Gastroesophageal sphincter (tissue), 4 donors: ENCODE measurements at regions not wholly inside any gene's neighbourhood (a gene's known extent, or its start where the extent isn't known, plus 50 kb on each side); places are given as distances from the start of the nearest gene placed in this dataset.

Experiments used
- ATAC-seq: fragments of 150-250 bp; one replicate; pipeline ENCODE4 v1.9.1; 2016; ENCODE audit warnings: mild to moderate bottlenecking, moderate library complexity
- H3K27ac ChIP-seq, 4 donors: fragments of 200-600 bp; sonication (generic) in 3 of 4; 1 replicate in 3 of 4; 2 replicates in 1 of 4; pipeline ENCODE4 v1.5.1; 2016 to 2019
- H3K27me3 ChIP-seq: fragments of 200-600 bp; sonication (generic); one replicate; pipeline ENCODE4 v1.5.1; 2019
- H3K36me3 ChIP-seq, 2 donors: fragments of 200-600 bp; sonication (generic); one replicate each; pipeline ENCODE4 v1.5.1; 2019; ENCODE audit warnings: control low read depth in 1 of 2
- H3K4me1 ChIP-seq, 3 donors: fragments of 200-600 bp; sonication (generic); 1 replicate in 2 of 3; 2 replicates in 1 of 3; pipeline ENCODE4 v1.5.1; 2016 to 2019; ENCODE audit warnings: control low read depth in 2 of 3
- H3K4me3 ChIP-seq, 2 donors: fragments of 200-600 bp; sonication (generic); one replicate each; pipeline ENCODE4 v1.5.1; 2019; ENCODE audit warnings: mild to moderate bottlenecking in 1 of 2, moderate library complexity in 1 of 2
- H3K9me3 ChIP-seq, 3 donors: fragments of 200-600 bp; sonication (generic); one replicate each; pipeline ENCODE4 v1.5.1; 2017 to 2019; ENCODE audit warnings: control low read depth in 2 of 3
- CTCF ChIP-seq, 4 experiments: fragments of 200-600 bp in 2 of 4; fragments of 450-650 bp in 2 of 4; sonication (generic) in 1 of 4; IDR thresholded peaks; one replicate each; pipeline ENCODE4 v1.5.1; 2017 to 2019; ENCODE audit warnings: antibody characterized with exemption in 4 of 4, mild to moderate bottlenecking in 2 of 4, moderate library complexity in 2 of 4
- EP300 ChIP-seq: sonication (generic); formaldehyde crosslinking; IDR thresholded peaks from one replicate; pipeline ENCODE4 v1.6.1; 2017; ENCODE audit warnings: antibody characterized with exemption, mild to moderate bottlenecking
- POLR2A ChIP-seq, 2 donors: fragments of 450-650 bp; IDR thresholded peaks; one replicate each; pipeline ENCODE4 v1.6.1; 2017; ENCODE audit warnings: antibody characterized with exemption in 2 of 2, mild to moderate bottlenecking in 2 of 2, moderate library complexity in 1 of 2
- POLR2AphosphoS5 ChIP-seq: sonication (generic); formaldehyde crosslinking; IDR thresholded peaks from one replicate; pipeline ENCODE4 v1.6.1; 2017; ENCODE audit warnings: antibody characterized with exemption
- WGBS, 2 donors: methylation state at CpG; one replicate each; pipeline ENCODE4 v1.1.5; 2018; ENCODE audit warnings: low coverage in 1 of 2; 5-methylcytosine and 5-hydroxymethylcytosine counted together

- ATAC-seq: no peak
- 92% methylated on average over 2 of the region's 2 CpGs; no CpG with 5 or more reads in 1 of the 2 donors for WGBS, 2 donors
- TF ChIP-seq POLR2A (IDR thresholded peaks at IDR 0.05): no peak
- no peak for TF ChIP-seq CTCF (IDR thresholded peaks at IDR 0.05)
- no peak for TF ChIP-seq POLR2AphosphoS5
- TF ChIP-seq EP300: no peak
- Histone ChIP-seq H3K4me1 (no peaks in the 10 kb centered on the region), H3K27me3 (peaks cover 48% of the 10 kb centered on the region), H3K27ac (no peak overlapping the region), H3K9me3 (no peaks in the 10 kb centered on the region), H3K4me3 (no peak overlapping the region), H3K36me3 (no peaks in the 10 kb centered on the region)
Observed at GRCh38 chr5:2626572-2626971, 124.9 kb downstream of the IRX2 start.

DNA sequence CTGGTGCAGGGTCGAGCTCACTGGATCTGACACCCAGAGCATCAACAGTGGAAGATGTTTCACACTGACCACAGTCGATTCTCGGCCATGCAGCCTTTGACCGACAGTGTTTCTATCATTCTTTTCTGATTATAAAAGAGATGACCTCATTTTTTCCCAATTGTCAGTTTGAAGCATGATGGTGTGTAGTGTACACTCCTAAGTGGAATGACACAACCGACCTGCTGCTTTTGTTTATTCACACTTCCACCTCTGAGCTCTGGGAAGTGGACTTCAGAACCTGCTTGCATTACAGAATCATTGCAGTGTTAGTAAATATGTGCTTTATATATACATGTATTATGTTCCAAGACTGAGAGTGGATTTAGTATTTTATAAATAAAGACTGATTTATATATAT lies 128.6 kb downstream of the IRX2 start:
- TF ChIP-seq EP300: no peak
- TF ChIP-seq POLR2A (IDR thresholded peaks at IDR 0.05): no peak
- TF ChIP-seq CTCF (IDR thresholded peaks at IDR 0.05): no peak
- WGBS, 2 donors: 0 to 53% methylated on average over 1 to 5 of the region's 5 CpGs
- peaks cover 62% of the 10 kb centered on the region for H3K27me3 ChIP-seq
- H3K4me3 ChIP-seq: no peak overlapping the region
- H3K9me3 ChIP-seq: no peaks in the 10 kb centered on the region
- no peak for ATAC-seq
- no peaks in the 10 kb centered on the region for H3K4me1 ChIP-seq
- no peaks in the 10 kb centered on the region for H3K36me3 ChIP-seq
- H3K27ac ChIP-seq: no peak overlapping the region

DNA sequence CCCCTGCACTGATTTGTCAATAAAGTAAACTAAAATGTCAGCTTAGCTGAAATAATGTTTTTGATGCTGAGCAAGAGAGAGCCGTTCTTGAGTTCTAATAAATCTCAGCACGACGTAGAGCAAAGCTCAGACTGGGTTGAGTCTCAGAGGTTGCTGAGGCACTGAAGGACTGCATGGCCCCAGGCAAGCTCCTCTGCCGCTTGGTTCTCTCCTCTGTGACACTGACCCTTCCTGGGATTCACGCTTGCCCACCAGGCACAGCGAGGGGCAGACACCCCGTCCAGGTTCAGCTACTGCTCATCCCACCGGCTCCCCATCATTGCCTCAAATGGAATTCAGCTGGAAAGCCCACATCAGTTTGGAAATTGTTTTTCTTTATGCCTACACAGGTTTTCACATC lies 129.8 kb downstream of the IRX2 start:
- no peaks in the 10 kb centered on the region for H3K36me3 ChIP-seq
- ATAC-seq: no peak
- no peak overlapping the region for H3K4me3 ChIP-seq
- H3K9me3 ChIP-seq: no peaks in the 10 kb centered on the region
- no peak overlapping the region for H3K27ac ChIP-seq
- WGBS, 2 donors: 72 to 81% methylated on average over 3 to 6 of the region's 8 CpGs
- H3K4me1 ChIP-seq: no peaks in the 10 kb centered on the region
- H3K27me3 ChIP-seq: peaks cover 60% of the 10 kb centered on the region
- TF ChIP-seq CTCF (IDR thresholded peaks at IDR 0.05) (no peak), POLR2AphosphoS5 (no peak), EP300 (no peak), POLR2A (IDR thresholded peaks at IDR 0.05) (no peak)

- TF ChIP-seq POLR2AphosphoS5 (no peak), POLR2A (IDR thresholded peaks at IDR 0.05) (no peak), EP300 (no peak), CTCF (IDR thresholded peaks at IDR 0.05) (no peak)
- no peaks in the 10 kb centered on the region for H3K36me3 ChIP-seq
- no peak overlapping the region for H3K4me3 ChIP-seq
- ATAC-seq: no peak
- H3K27ac ChIP-seq: no peak overlapping the region
- H3K27me3 ChIP-seq: peaks cover 51% of the 10 kb centered on the region
- no peaks in the 10 kb centered on the region for H3K4me1 ChIP-seq
- peaks cover 0 to 6% (median 0%) of the 10 kb centered on the region in 3 donors for H3K9me3 ChIP-seq
- WGBS, 2 donors: 28 to 44% methylated on average over 2 of the region's 6 CpGs
Observed at GRCh38 chr5:2619216-2619615, 132.3 kb downstream of the IRX2 start.

- no peak overlapping the region for H3K27ac ChIP-seq
- no peak for TF ChIP-seq POLR2A (IDR thresholded peaks at IDR 0.05)
- TF ChIP-seq POLR2AphosphoS5: no peak
- no peak for ATAC-seq
- 56 to 82% methylated on average over 4 of the region's 5 CpGs for WGBS, 2 donors
- H3K4me1 ChIP-seq: no peaks in the 10 kb centered on the region
- peaks cover 47% of the 10 kb centered on the region for H3K27me3 ChIP-seq
- H3K36me3 ChIP-seq: no peaks in the 10 kb centered on the region
- H3K9me3 ChIP-seq: peaks cover 0 to 6% (median 0%) of the 10 kb centered on the region in 3 donors
- no peak overlapping the region for H3K4me3 ChIP-seq
Observed at GRCh38 chr5:2617461-2617860, 134.0 kb downstream of the IRX2 start.
